ENCODE measurements at regions not wholly inside any gene's neighbourhood (a gene's known extent, or its start where the extent isn't known, plus 50 kb on each side); places are given as distances from the start of the nearest gene placed in this dataset.
"Not testable (repeated sequence)": the region's sequence is repeated elsewhere in the genome, so short reads cannot be mapped to it uniquely, and the experiment has no call there.

DNA sequence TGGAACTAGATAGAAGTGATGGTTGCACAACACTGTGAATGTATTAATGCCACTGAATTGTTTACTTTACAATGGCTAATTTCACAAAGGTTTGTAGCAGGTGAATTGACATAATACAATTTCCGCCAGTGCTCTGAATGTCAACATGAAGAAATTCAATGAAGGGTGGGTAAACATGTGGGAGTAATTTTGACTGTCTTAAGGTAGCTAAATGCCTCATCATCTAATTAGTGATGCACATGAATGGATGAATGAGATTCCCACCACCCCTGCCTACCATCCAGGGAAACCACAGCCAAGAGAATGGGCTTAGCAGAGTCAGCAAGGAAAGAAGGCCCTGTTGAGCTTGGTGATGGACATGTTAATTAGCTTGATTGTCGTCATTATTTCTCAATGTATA is 275.3 kb downstream of the ALDH8A1 start:
- DNase-seq (ENCODE audit: low read depth) = peak; percentile 86

GRCh38 chr6:134669485-134669884 is 280.4 kb downstream of the ALDH8A1 start:
- DNase-seq (ENCODE audit: low read depth) = peak; percentile 68

DNA sequence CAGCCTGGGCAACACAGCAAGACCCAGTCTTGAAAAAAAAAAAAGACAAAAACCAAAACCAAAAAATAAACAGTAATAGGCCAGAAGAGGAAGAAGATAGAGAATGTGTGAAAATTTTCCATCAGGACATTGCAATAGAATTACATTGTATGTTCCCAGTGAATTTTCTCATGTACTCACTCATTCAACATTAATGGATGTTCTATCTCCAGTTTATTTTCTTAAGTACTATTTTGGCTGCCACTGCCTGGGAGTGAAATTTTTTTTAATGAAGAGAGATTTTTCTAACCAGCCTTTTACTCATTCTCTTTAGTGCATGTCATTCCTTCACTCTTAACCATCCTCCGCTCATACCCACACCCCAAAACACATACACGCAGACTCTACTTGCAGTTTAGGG is 282.8 kb downstream of the ALDH8A1 start:
- no peak for DNase-seq (ENCODE audit: low read depth)

GRCh38 chr6:134666125-134666524 is 283.8 kb downstream of the ALDH8A1 start:
- no peak for DNase-seq (ENCODE audit: low read depth)

DNA sequence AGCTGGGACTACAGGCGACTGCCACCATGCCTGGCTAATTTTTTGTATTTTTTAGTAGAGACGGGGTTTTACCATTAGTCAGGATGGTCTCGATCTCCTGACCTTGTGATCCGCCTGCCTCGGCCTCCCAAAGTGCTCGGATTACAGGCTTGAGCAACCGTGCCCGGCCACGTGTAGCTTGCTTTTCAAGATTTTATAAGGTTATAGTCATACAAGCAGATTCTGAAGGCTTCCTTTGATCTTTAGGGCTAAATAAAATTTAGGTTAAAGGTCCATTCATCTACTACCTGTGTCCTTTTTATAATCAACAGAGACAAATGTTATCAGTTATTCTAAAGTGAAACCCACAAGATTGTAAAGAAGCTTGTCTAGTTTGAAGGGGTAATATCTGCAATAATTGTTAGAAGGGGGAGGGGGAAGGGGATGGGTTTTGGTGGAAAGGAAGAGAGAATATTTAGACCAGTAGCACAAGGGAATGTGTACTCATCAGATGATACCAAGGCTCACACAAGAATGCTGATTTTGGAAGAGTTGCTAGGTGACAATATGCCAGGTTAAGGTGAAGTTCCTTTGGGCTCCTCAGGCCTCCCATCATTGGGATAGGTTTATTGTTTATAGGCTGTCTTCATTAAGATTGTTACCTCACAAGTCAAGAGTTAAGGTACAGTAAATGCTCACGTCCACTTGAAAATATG is 284.7 kb downstream of the ALDH8A1 start:
- DNase-seq (ENCODE audit: low read depth) = no peak

DNA sequence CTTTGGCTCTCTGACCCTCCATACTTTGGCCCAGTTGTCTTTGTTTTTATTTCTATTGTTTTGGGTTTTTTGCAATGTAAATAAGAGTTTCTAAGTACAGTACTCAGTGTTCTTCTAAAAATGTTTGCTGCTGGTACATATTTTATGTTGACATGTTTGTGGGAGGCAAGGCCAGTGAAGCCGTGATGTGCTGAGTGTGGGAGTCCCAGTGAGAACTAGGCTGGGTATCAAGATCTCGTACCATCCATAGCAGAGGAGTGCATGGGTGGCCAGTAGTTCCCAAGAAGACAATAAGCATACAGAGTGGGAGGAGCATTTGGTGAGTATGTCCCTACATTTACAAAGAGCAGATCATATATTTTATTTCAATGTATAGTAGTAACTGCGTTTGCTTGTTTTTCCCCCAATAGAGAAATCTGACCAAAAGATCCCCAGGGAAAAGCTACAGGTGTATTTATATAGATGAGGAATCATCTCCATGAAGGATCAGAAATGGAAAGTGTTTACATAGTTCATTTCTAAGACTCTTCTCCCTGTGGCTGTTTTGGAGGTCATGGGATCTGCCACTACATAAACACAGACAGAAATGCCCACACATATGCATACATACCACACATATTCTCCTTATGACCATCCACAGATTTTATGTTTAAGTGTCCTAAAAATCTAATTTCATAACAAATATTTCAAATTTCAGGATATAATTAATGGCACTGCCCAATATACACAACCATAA is 285.9 kb downstream of the ALDH8A1 start:
- no peak for DNase-seq (ENCODE audit: low read depth)

GRCh38 chr6:134663356-134663755 is 286.5 kb downstream of the ALDH8A1 start:
- DNase-seq (ENCODE audit: low read depth) = no peak

- no peak for DNase-seq (ENCODE audit: low read depth)
These were observed 287.7 kb downstream of the ALDH8A1 start for GRCh38 chr6:134662077-134662700.

DNA sequence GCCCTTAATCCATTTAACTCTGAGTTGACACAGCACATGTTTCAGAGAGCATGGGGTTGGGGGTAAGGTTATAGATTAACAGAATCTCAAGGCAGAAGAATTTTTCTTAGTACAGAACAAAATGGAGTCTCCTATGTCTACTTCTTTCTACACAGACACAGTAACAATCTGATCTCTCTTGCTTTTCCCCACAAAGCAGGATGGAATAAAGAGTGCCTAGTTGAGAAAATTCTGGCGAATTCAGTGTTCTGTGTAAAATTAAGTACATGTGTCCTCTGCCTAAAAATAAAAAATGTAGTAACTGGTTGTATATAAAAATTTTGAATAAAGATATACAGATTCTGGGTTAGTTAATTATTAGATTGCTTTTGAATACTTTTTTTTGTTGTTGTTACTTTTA is 290.0 kb downstream of the ALDH8A1 start:
- DNase-seq (ENCODE audit: low read depth) = not testable (repeated sequence)

GRCh38 chr6:134658596-134658995 is 291.3 kb downstream of the ALDH8A1 start:
- no peak for DNase-seq (ENCODE audit: low read depth)

DNA sequence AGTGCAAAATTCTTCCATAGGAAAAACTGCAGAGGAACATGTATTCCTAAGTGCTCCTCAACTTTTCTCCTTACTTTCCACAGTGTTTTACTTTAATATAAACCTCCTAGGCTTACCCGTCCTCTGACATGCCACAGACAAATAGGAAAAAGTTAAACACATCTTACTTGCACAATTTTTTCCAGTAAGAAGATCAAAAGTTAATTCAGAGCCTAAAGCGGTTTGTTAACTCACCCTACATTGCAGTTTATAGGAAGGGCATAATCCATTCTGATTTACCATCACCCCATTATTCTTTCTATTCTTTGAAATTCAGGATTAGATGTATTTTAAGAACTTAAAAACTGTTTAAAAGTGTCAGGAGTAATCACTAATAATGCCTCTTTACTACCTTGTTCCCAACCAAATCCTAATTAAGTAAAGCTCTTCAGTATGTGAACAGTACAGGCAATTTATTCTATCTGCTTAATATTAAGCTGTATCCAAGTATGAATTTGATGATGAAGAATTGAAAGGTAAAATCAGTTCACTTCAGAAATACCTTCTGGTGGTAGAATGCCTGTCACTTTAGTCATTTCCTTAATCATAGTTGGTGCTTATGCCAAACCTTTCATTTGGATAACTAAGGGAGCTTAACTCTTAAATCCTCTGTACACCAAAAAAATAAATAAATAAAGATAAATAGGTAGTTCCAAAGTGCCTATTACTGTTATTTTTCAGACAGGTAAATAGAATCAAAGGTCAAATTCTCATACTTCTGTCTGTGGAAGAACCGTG is 292.0 kb downstream of the ALDH8A1 start:
- DNase-seq (ENCODE audit: low read depth) = peak; percentile 74

- no peak for DNase-seq (ENCODE audit: low read depth)
These were observed 292.6 kb downstream of the ALDH8A1 start for GRCh38 chr6:134657343-134657742.

GRCh38 chr6:134654751-134655150 is 295.1 kb downstream of the ALDH8A1 start:
- DNase-seq (ENCODE audit: low read depth) = no peak

GRCh38 chr6:134651519-134651918 is 298.4 kb downstream of the ALDH8A1 start:
- no peak for DNase-seq (ENCODE audit: low read depth)

DNA sequence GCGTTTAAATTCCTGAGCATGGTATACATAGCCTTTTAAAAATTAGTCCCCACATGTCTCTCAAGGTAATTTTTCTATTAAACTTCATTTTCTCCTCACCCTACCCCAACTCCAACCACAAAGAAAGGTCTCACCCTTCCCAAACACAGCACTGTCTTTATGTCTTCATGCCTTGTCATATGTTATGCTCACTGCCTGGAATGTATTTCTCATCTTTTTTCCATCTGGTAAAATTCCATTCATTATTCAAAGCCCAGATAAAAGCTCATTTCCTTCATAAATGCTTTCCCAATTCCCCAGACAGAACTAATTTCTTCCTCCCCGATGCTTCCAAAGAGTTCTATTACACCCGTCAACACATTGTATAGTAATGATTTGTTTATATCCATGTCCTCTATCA is 302.0 kb downstream of the ALDH8A1 start:
- DNase-seq (ENCODE audit: low read depth) = no peak

- no peak for DNase-seq (ENCODE audit: low read depth)
These were observed 307.1 kb downstream of the ALDH8A1 start for GRCh38 chr6:134642819-134643218.

- peak; percentile 86 for DNase-seq (ENCODE audit: low read depth)
These were observed 307.6 kb downstream of the ALDH8A1 start for GRCh38 chr6:134642279-134642678.

DNA sequence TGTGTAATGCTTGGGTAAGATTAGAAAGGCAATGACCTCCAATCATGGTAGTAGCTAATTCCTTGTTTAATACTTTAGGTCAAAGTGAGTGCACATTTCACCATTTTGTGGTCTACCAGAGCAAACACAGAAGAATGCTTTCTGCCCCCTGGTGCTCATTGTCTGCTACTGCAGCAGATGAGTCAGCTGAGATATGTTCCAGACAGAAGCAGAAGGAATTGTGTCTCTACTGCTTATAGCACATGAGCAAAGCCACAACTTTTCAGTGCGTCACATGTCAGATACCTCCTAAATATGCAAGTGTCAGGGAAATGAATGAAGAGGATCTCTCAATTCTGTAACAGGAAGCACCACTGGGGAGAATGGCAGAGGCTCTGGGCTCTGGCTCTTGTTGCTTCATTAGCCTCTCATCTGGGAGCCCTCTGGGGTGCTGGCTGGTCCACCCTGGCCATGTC is 308.9 kb downstream of the ALDH8A1 start:
- peak; percentile 95 for DNase-seq (ENCODE audit: low read depth)

- no peak for DNase-seq (ENCODE audit: low read depth)
These were observed 309.7 kb downstream of the ALDH8A1 start for GRCh38 chr6:134640229-134640628.

DNA sequence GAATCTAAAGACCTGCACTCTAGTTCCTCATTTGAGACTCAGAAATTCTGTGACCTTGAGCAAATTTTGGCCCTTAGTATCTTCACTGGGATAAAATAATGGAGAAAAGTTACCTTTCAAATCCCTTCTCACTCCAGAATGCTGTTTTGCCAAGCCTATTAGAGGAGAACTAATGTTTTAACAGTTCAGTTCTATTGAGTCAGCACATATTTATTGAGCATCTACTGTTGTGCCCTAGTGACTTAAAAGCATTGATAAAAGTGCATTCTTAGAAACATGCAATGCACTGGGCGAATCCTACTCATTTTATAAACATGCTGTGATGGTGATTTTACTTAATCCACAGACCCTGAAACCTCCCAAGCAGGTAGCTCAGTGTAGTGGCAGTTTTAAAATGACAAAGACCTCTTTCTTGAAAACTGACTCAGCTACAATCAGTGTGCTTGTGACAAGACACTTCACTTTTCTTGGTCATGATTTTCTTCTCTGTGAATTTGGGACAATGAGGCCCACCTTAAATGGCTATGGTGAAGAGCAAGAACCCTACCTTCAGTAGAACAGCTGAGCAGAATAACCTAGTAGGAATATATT is 312.0 kb downstream of the ALDH8A1 start:
- no peak for DNase-seq (ENCODE audit: low read depth)

DNA sequence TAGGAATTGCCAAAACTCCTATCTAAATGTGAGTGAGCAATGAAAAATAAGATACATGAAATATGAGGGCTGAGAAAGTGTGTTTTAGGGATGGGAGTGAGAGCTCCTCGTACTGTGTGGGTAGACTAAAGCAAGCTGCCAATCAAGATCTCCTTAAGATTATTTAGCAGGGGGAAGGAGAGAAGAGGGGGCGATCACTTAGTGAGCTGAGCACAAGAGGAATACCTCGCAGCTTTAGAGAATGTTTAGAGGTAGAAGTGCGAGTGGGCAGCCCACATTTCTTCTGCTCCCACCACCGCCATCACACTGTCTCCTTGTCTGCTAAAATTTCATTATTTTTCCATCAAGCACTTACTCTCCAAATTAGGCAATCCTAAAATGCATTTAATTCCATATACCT is 312.6 kb downstream of the ALDH8A1 start:
- no peak for DNase-seq (ENCODE audit: low read depth)
